Nucleus accumbens (tissue), 56 donors: ENCODE measurements at regions not wholly inside any gene's neighbourhood (a gene's known extent, or its start where the extent isn't known, plus 50 kb on each side); places are given as distances from the start of the nearest gene placed in this dataset.
"Not testable (repeated sequence)": the region's sequence is repeated elsewhere in the genome, so short reads cannot be mapped to it uniquely, and the experiment has no call there.

Source experiments
- DNase-seq, 56 donors: peaks; one replicate each; lab custom pipeline; 2025; lab: John Stamatoyannopoulos, UW

GRCh38 chr7:113336838-113337237 lies 218.5 kb upstream of the SMIM30 start:
- not testable (repeated sequence) for DNase-seq

- DNase-seq = no peak
Observed at GRCh38 chr7:113331155-113331898, 213.0 kb upstream of the SMIM30 start.

DNA sequence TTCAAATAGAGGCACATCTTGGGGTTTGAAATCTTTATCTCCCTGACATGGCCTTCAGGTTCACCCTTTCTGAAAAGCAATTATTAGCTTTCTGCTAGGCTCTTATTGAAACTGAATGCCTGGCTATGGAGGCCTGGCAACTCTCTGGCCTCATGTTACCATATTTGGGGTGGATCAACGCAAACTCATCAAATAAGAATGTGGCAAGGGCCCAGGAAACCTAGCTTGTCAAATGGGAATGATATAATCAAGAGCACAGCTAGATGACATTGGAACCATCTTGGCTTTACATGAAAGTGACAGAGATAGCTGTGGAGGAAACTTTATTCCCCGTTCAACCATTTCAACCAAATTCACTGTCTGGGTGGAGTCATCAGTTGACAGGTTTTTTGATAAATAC lies 202.8 kb upstream of the SMIM30 start:
- DNase-seq = no peak

DNA sequence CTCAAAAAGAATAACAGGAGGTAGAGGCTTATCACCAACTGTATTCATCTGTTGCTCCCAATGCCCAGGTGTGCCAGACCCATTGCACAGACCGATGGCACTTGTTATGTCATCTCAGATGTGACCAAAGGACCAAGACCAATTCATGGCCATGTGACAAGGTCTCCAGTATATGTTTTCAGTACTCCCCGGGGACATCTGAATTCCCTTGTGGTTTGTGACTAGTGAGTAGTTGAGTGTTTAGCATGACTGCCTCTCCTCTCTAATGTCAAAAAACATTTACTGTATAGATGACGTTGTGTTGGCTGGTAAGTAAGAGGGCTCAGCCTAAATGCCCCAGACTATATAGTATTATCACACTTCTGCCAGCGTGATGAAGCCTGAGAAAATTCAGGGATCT lies 202.1 kb upstream of the SMIM30 start:
- DNase-seq = no peak

- no peak for DNase-seq
Observed at GRCh38 chr7:113314594-113314993, 196.2 kb upstream of the SMIM30 start.

GRCh38 chr7:113308399-113308798 lies 190.0 kb upstream of the SMIM30 start:
- DNase-seq = no peak

- DNase-seq = no peak
Observed at GRCh38 chr7:113307147-113307546, 188.8 kb upstream of the SMIM30 start.

DNA sequence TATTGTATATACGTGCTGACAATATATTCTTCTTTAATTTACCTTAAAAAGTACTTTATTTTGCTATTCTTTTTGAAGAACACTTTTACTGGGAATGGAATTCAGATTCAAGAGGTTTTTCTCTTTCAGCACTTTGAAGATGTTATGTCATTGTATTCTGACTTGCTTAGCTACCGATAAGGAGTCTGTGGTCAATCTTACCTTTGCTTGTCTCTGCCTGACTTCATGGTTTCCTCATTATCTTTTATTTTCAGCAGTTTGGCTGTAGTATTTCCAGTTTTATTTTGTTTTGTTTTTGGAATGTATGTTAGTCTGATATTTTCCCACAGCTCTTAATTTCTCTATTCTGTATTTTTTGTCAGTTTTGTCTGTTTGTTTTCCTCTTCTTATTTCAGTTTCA lies 187.9 kb upstream of the SMIM30 start:
- no peak for DNase-seq

GRCh38 chr7:113304104-113304503 lies 185.8 kb upstream of the SMIM30 start:
- DNase-seq = no peak

DNA sequence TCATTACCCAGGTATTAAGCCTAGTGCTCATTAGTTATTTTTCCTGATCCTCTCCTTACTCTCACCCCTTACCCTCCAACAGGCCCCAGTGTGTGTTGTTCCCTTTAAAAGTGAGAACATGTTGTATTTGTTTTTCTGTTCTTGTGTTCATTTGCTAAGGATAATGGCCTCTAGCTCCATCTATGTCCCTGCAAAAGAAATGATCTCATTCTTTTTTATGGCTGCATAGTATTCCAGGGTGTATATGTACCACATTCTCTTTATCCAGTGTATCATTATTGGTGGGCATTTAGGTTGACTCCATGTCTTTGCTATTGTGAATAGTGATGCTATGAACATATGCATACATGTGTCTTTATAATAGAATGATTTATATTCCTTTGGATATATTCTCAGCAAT lies 185.0 kb upstream of the SMIM30 start:
- not testable (repeated sequence) for DNase-seq

- DNase-seq = no peak
Observed at GRCh38 chr7:113301983-113302382, 183.6 kb upstream of the SMIM30 start.

- DNase-seq = no peak
Observed at GRCh38 chr7:113301141-113301540, 182.8 kb upstream of the SMIM30 start.

DNA sequence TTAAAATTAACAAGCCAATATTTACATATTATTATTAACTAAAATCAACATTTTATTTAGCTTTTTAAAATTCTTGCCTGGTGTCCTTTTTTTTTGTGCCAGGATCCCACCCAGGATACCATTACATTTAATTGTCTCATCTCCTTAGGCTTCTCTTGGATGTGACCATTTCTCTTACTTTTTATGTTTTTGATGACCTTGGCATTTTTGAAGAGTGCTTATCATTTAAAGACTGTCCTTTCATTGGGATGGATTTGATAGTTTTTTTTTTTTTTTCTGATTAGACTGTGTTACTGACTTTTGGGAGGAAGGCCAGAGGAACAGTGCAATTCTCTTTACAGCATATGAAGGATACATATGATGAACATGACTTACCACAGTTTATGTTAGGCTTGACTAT lies 181.4 kb upstream of the SMIM30 start:
- no peak for DNase-seq

DNA sequence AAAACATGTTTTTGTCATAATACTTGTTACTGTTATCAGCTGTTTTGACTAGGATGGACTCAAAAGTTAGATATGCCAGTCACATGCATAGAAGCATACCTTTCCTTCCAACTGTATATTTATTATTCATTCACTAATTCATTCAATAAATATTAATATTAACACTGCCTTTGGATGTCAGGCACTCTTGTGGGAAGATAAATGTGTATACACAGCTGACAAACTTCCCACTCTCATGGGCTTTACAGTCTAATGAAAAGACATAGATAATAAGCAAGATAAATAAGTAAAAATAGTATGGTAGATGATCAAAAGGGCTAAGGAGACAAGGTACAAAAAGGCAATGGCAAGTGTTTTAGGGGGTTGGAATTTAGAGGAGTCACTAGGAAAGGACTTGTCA lies 180.1 kb upstream of the SMIM30 start:
- no peak for DNase-seq

DNA sequence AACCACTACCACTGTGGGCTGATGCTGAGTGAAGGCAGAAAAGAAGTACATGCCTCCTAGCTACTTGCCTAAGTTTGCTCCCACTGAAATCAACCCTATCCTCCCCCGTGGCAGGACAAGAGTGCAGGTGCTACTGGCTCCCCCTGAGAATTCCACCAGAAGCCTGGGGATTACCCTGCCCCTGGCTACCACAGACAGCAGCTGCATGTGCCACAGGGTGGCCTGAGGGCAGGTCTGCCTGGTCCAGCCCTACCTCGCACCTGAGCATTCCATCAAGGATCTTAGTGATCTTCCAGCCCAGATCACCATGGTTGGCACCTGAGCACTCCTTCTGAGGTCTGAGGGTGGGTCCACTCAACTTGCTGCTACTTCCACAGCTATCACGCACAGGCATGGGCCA lies 176.4 kb upstream of the SMIM30 start:
- no peak for DNase-seq

GRCh38 chr7:113292105-113292504 lies 173.8 kb upstream of the SMIM30 start:
- no peak for DNase-seq

DNA sequence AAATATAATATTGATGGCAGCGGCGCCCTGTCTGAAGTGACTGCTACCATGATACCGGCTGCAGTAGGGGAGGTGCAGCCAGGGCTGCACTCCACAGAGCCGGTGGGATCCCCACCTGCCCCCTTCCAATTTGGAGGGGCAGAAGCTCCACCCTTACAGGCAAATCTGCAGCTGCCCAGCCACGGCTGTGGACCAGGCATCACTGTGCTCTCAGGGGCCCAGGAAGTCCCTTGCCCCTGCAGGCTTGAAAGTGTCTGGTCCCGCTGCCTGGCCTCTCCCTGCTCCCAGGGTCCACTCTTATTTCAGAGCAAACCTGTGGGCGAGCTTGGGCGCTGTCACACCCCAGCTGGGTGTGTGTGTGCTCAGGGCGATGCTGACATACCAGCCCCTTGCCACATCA lies 172.7 kb upstream of the SMIM30 start:
- no peak for DNase-seq

- peak in 7 of 56 donors; percentile 1 to 32 (median 9) for DNase-seq
Observed at GRCh38 chr7:113289140-113289740, 170.9 kb upstream of the SMIM30 start.

GRCh38 chr7:113285411-113285810 lies 167.1 kb upstream of the SMIM30 start:
- no peak for DNase-seq

- no peak for DNase-seq
Observed at GRCh38 chr7:113283861-113284260, 165.5 kb upstream of the SMIM30 start.

DNA sequence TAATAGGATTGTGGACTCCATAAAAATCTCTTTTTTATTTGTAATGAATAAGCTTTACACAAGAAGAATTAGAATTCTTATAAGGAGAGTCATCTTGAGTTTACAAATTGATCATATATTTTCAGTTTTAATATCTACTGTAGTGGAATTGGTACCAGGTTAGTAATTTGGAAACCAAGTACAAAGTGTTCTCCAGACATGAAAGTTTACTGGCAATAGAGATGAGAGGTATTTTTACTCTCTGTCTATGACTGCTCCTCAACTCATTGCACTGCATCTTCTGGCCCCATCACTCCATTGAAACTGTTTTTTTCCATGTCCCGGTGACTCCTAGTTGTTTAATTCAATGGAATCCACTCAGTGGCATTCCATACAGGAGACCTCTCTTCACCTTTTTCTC lies 164.5 kb upstream of the SMIM30 start:
- DNase-seq = no peak

DNA sequence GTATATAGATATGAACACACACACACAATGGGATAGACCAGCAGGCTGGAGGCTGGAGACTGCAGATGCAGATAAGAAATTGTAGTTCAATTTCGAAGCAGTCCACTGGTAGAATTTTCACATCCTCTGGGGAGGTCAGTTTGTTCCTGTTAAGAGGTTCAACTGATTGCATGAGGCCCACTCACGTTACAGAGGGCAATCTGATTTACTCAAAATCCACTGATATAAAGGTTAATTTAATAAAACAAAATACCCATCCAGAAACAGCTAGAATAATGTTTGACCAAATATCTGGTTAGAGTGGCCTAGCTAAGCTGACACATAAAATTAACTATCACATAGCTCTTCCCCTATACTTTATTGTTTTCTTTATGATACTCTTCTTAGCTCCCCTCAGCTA lies 162.9 kb upstream of the SMIM30 start:
- no peak for DNase-seq

- DNase-seq = no peak
Observed at GRCh38 chr7:113279256-113279655, 160.9 kb upstream of the SMIM30 start.
